HG02870 (cell line): ENCODE measurements at regions not wholly inside any gene's neighbourhood (a gene's known extent, or its start where the extent isn't known, plus 50 kb on each side); places are given as distances from the start of the nearest gene placed in this dataset.

Experiments used
- ATAC-seq: cut with Tn5 transposase; IDR thresholded peaks from one replicate; pipeline ENCODE4 v1.9.1; 2021; ENCODE audit warnings: mild to moderate bottlenecking, moderate library complexity; ENCODE audit not compliant: unreplicated experiment

GRCh38 chrX:28042826-28043564, 61.7 kb upstream of the DCAF8L1 start:
- no peak for ATAC-seq

GRCh38 chrX:28042260-28042659, 61.0 kb upstream of the DCAF8L1 start:
- ATAC-seq: no peak

GRCh38 chrX:28039258-28039657, 58.0 kb upstream of the DCAF8L1 start:
- no peak for ATAC-seq
